GM21737 (cell line): ENCODE measurements at regions not wholly inside any gene's neighbourhood (a gene's known extent, or its start where the extent isn't known, plus 50 kb on each side); places are given as distances from the start of the nearest gene placed in this dataset.
"Not testable (repeated sequence)": the region's sequence is repeated elsewhere in the genome, so short reads cannot be mapped to it uniquely, and the experiment has no call there.

Experiments
- ATAC-seq: cut with Tn5 transposase; IDR thresholded peaks from one replicate; pipeline ENCODE4 v1.9.1; 2021; ENCODE audit warnings: mild to moderate bottlenecking, moderate library complexity; ENCODE audit not compliant: unreplicated experiment

- no peak for ATAC-seq
Measured at GRCh38 chr6:144392536-144392935, 107.4 kb downstream of the UTRN start.

GRCh38 chr6:144394210-144394609 lies 109.1 kb downstream of the UTRN start:
- ATAC-seq = no peak

GRCh38 chr6:144395014-144395413 lies 109.9 kb downstream of the UTRN start:
- ATAC-seq = no peak

- no peak for ATAC-seq
Measured at GRCh38 chr6:144395826-144396225, 110.7 kb downstream of the UTRN start.

GRCh38 chr6:144397141-144397540 lies 112.0 kb downstream of the UTRN start:
- ATAC-seq = no peak

- ATAC-seq = no peak
Measured at GRCh38 chr6:144400321-144400720, 115.2 kb downstream of the UTRN start.

GRCh38 chr6:144401736-144402733 lies 116.9 kb downstream of the UTRN start:
- ATAC-seq = no peak

GRCh38 chr6:144402750-144403149 lies 117.6 kb downstream of the UTRN start:
- ATAC-seq = no peak

GRCh38 chr6:144405163-144405562 lies 120.0 kb downstream of the UTRN start:
- no peak for ATAC-seq

GRCh38 chr6:144406796-144407195 lies 121.7 kb downstream of the UTRN start:
- no peak for ATAC-seq

- ATAC-seq = no peak
Measured at GRCh38 chr6:144408161-144408560, 123.0 kb downstream of the UTRN start.

- ATAC-seq = no peak
Measured at GRCh38 chr6:144410059-144410458, 124.9 kb downstream of the UTRN start.

- not testable (repeated sequence) for ATAC-seq
Measured at GRCh38 chr6:144410574-144410973, 125.4 kb downstream of the UTRN start.

GRCh38 chr6:144411531-144412165 lies 126.5 kb downstream of the UTRN start:
- ATAC-seq = no peak

GRCh38 chr6:144413418-144413817 lies 128.3 kb downstream of the UTRN start:
- no peak for ATAC-seq

- no peak for ATAC-seq
Measured at GRCh38 chr6:144415014-144415413, 129.9 kb downstream of the UTRN start.

- ATAC-seq = no peak
Measured at GRCh38 chr6:144415835-144416237, 130.7 kb downstream of the UTRN start.

GRCh38 chr6:144416244-144416643 lies 131.1 kb downstream of the UTRN start:
- ATAC-seq = no peak

GRCh38 chr6:144416773-144417172 lies 131.6 kb downstream of the UTRN start:
- no peak for ATAC-seq

GRCh38 chr6:144417681-144418080 lies 132.5 kb downstream of the UTRN start:
- no peak for ATAC-seq

GRCh38 chr6:144418959-144419545 lies 133.9 kb downstream of the UTRN start:
- no peak for ATAC-seq

GRCh38 chr6:144423167-144423566 lies 138.0 kb downstream of the UTRN start:
- ATAC-seq = no peak
